GM21367 (cell line): ENCODE measurements at regions not wholly inside any gene's neighbourhood (a gene's known extent, or its start where the extent isn't known, plus 50 kb on each side); places are given as distances from the start of the nearest gene placed in this dataset.
"Not testable (repeated sequence)": the region's sequence is repeated elsewhere in the genome, so short reads cannot be mapped to it uniquely, and the experiment has no call there.

Experiments used
- ATAC-seq: cut with Tn5 transposase; IDR thresholded peaks from one replicate; pipeline ENCODE4 v1.9.1; 2021; ENCODE audit not compliant: unreplicated experiment

DNA sequence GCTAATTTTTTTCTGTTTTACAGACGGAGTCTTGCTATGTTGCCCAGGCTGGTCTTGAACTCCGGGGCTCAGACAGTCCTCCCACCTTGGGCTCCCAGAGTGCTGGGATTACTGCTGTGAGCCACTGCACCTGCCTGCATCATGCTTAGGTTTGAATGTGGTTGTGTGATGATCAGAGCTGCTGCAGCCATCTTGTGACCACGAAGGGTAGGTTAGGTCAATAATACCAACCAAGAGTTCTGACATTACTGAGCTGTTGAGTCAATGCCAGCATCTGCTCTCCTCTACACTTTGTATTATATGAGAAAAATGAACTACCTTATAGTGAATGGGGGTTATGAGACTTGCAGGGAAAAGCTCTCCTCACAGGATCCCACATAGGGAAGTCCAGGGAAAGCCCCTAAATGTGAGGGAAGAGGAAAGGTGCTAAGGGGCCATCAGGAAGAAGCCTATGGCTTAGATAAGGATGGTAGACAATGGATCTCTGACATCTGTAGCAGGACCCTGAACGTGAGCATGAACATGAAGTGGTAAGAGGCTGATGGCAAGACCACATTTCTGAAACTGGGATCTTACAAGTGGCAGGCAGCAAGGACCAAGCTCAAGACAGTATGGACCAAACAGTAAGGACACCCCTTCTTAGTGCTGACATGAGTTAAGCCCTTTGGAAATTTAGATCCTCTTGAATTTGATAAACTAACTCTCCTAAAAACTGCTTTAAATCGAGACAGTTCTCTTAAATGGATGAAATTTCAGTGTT, 75.7 kb upstream of the ZNF169 start:
- no peak for ATAC-seq

DNA sequence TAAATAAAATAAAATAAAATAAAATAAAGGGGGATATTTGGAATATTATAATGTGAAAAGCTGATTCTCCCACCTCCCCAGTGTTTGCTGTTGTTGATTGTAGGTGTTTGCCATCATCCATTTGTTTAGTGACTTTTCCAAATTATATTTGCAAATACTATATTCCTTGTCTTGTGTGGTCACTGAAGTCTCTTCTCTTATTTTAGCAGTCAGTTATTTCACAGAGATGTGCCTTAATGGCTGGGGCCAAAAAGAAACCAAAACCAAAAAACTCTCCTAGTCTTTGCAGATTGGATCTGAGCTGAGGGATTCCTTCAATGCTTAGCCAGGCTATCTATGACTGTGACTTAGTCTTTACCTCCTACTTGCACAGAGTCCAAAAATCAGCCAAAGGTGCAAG, 70.9 kb upstream of the ZNF169 start:
- ATAC-seq, result no peak

DNA sequence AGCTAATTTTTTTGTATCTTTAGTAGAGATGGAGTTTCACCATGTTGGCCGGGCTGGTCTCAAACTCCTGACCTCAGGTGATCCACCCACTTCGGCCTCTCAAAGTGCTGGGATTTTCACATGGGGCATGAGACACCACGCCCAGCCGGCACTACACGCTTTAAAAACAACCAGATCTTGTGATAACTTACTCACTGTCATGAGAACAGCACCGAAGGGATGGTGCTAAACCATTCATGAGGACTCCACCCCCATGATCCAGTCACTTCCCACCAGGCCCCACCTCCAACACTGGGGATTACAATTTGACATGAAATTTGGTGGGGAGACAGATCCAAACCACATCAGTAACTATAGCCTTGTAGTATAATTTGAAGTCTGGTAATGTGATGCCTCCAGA, 67.4 kb upstream of the ZNF169 start:
- not testable (repeated sequence) for ATAC-seq

DNA sequence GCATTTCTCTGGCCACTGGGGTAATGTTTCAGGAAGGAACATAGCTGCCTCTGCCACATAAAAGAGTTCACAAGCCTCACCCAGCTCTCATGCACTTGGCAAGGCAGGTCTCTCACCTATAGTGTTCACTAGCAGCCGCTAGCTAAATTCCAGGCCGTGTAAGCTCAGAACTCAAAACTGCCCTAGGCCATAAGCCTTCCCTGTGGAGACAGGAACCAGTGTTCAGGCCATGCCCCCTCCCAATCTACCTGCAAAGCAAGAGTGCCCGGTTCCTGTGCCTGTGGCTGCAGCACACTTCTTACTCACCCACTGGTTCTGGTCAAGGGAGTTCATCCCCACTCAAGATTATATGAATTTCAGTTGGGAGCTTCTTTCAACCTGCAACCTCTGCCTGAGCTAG, 60.7 kb upstream of the ZNF169 start:
- ATAC-seq, result no peak

DNA sequence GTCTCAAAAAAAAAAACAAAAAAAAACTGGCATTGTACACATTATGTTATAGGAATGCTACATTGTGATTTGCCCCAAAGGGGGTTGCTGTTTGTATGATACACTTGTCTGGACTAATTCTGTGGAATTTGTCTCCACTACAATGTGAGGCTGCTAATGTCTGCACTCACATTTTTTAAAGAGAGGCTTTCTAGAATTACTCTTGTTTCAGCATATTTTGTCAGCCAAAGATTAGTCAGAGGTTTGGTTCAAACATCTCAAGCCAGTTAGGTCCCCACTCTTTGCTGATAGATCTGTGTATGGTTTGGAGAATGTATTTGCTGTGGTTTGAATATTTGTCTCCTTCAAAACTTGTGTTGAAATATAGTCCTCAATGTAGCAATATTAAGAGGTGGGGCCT, 59.3 kb upstream of the ZNF169 start:
- no peak for ATAC-seq

DNA sequence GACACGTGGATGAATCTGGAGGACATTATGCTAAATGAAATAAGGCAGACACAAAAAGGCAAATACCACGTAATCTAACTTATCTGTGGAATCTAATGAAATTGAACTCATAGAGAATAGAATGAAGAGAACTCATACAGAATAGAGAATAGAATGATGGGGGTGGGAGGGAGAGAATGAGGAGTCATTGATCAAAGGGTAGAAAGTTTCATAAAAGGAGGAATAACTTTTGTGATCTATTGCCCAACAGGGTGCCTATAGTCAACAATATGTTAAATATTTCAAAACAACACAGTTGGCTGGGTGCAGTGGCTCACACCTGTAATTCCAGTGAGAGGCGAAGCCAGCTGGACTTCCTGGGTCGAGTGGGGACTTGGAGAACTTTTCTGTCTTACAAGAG, 54.9 kb upstream of the ZNF169 start:
- no peak for ATAC-seq

DNA sequence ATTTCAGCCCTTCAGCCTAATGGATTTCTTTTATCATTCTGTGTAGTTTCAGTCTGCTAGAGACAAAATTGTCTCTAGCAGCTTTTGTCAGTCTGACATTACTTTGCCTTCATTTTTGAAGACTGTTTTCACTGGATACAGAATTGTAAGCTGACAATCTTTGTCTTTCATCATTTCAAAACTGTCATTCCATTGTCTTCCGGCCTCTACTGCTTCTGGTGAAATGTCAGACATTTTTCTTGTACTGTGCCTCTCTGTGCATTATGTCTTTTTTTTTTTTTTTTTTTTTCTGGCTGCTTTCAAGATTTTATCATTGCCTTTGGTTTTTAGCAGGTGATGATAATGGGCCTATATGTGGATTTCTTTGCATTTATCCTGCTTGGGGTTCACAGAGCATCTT, 51.3 kb upstream of the ZNF169 start:
- ATAC-seq, result no peak
